ENCODE measurements at regions not wholly inside any gene's neighbourhood (a gene's known extent, or its start where the extent isn't known, plus 50 kb on each side); places are given as distances from the start of the nearest gene placed in this dataset.

GRCh38 chr6:153401751-153402150 is 270.7 kb upstream of the RGS17 start:
- DNase-seq (ENCODE audit: extremely low spot score) = no peak
- CTCF ChIA-PET = no interaction called here
- no peak for TF ChIP-seq L3MBTL2 (conservative IDR thresholded peaks at IDR 0.05)
- no peak for TF ChIP-seq CTBP1 (IDR thresholded peaks at IDR 0.05; ENCODE audit: borderline replicate concordance)
- no peak for TF ChIP-seq ELF4 (IDR thresholded peaks at IDR 0.05)
- TF ChIP-seq ARNT (IDR thresholded peaks at IDR 0.05) = no peak
- TF ChIP-seq LEF1 (IDR thresholded peaks at IDR 0.05; ENCODE audit: borderline replicate concordance) = no peak
- no peak for TF ChIP-seq TARDBP (IDR thresholded peaks at IDR 0.05)
- TF ChIP-seq HDGF (IDR thresholded peaks at IDR 0.05; ENCODE audit: borderline replicate concordance) = no peak
- no peak for TF ChIP-seq FOXM1 (IDR thresholded peaks at IDR 0.05; ENCODE audit: borderline replicate concordance)
- no peak for TF ChIP-seq SP1 (IDR thresholded peaks at IDR 0.05)
- TF ChIP-seq FOXA1 (IDR thresholded peaks at IDR 0.05) = no peak
- no peak for TF ChIP-seq ZNF384 (IDR thresholded peaks at IDR 0.05)
- TF ChIP-seq PKNOX1 (IDR thresholded peaks at IDR 0.05) = no peak
- no peak for TF ChIP-seq FOXK2 (IDR thresholded peaks at IDR 0.05)
- no peak for TF ChIP-seq SUZ12 (IDR thresholded peaks at IDR 0.05)
- TF ChIP-seq NFRKB (IDR thresholded peaks at IDR 0.05) = no peak
- POLR2A ChIA-PET = no interaction called here

GRCh38 chr6:153392156-153392555 is 261.1 kb upstream of the RGS17 start:
- no peak for TF ChIP-seq ARNT (IDR thresholded peaks at IDR 0.05)
- TF ChIP-seq FOXA1 (IDR thresholded peaks at IDR 0.05) = no peak
- TF ChIP-seq L3MBTL2 (conservative IDR thresholded peaks at IDR 0.05) = no peak
- no peak for TF ChIP-seq ZNF384 (IDR thresholded peaks at IDR 0.05)
- no peak for TF ChIP-seq SP1 (IDR thresholded peaks at IDR 0.05)
- no peak for TF ChIP-seq CTBP1 (IDR thresholded peaks at IDR 0.05; ENCODE audit: borderline replicate concordance)
- no peak for TF ChIP-seq FOXK2 (IDR thresholded peaks at IDR 0.05)
- no peak for TF ChIP-seq BHLHE40 (IDR thresholded peaks at IDR 0.05; ENCODE audit: borderline replicate concordance)
- no peak for TF ChIP-seq NFRKB (IDR thresholded peaks at IDR 0.05)
- no peak for TF ChIP-seq FOXM1 (IDR thresholded peaks at IDR 0.05; ENCODE audit: borderline replicate concordance)
- TF ChIP-seq PKNOX1 (IDR thresholded peaks at IDR 0.05) = no peak
- TF ChIP-seq ELF4 (IDR thresholded peaks at IDR 0.05) = no peak
- TF ChIP-seq LEF1 (IDR thresholded peaks at IDR 0.05; ENCODE audit: borderline replicate concordance) = no peak
- TF ChIP-seq HDGF (IDR thresholded peaks at IDR 0.05; ENCODE audit: borderline replicate concordance) = no peak
- no peak for TF ChIP-seq TARDBP (IDR thresholded peaks at IDR 0.05)
- TF ChIP-seq SUZ12 (IDR thresholded peaks at IDR 0.05) = no peak
- DNase-seq (ENCODE audit: extremely low spot score) = no peak
- POLR2A ChIA-PET = no interaction called here
- CTCF ChIA-PET = no interaction called here

GRCh38 chr6:153373869-153374268 is 242.8 kb upstream of the RGS17 start:
- ChIA-PET POLR2A (no interaction called here), CTCF (no interaction called here)
- TF ChIP-seq FOXA1 (IDR thresholded peaks at IDR 0.05) (no peak), BHLHE40 (IDR thresholded peaks at IDR 0.05; ENCODE audit: borderline replicate concordance) (no peak), CTBP1 (IDR thresholded peaks at IDR 0.05; ENCODE audit: borderline replicate concordance) (no peak), PKNOX1 (IDR thresholded peaks at IDR 0.05) (no peak), SUZ12 (IDR thresholded peaks at IDR 0.05) (no peak), FOXM1 (IDR thresholded peaks at IDR 0.05; ENCODE audit: borderline replicate concordance) (no peak), FOXK2 (IDR thresholded peaks at IDR 0.05) (no peak), SP1 (IDR thresholded peaks at IDR 0.05) (no peak), LEF1 (IDR thresholded peaks at IDR 0.05; ENCODE audit: borderline replicate concordance) (no peak), ZNF384 (IDR thresholded peaks at IDR 0.05) (no peak), L3MBTL2 (conservative IDR thresholded peaks at IDR 0.05) (no peak), ARNT (IDR thresholded peaks at IDR 0.05) (no peak), HDGF (IDR thresholded peaks at IDR 0.05; ENCODE audit: borderline replicate concordance) (no peak), ELF4 (IDR thresholded peaks at IDR 0.05) (no peak), NFRKB (IDR thresholded peaks at IDR 0.05) (no peak)
- DNase-seq (ENCODE audit: extremely low spot score) = no peak

GRCh38 chr6:153368131-153368530 is 237.0 kb upstream of the RGS17 start:
- POLR2A ChIA-PET = no interaction called here
- no peak for TF ChIP-seq NFRKB (IDR thresholded peaks at IDR 0.05)
- TF ChIP-seq ZNF384 (IDR thresholded peaks at IDR 0.05) = no peak
- TF ChIP-seq HDGF (IDR thresholded peaks at IDR 0.05; ENCODE audit: borderline replicate concordance) = no peak
- no peak for TF ChIP-seq SUZ12 (IDR thresholded peaks at IDR 0.05)
- no peak for TF ChIP-seq FOXM1 (IDR thresholded peaks at IDR 0.05; ENCODE audit: borderline replicate concordance)
- no peak for TF ChIP-seq ARNT (IDR thresholded peaks at IDR 0.05)
- no peak for TF ChIP-seq BHLHE40 (IDR thresholded peaks at IDR 0.05; ENCODE audit: borderline replicate concordance)
- TF ChIP-seq PKNOX1 (IDR thresholded peaks at IDR 0.05) = no peak
- no peak for TF ChIP-seq LEF1 (IDR thresholded peaks at IDR 0.05; ENCODE audit: borderline replicate concordance)
- no peak for TF ChIP-seq L3MBTL2 (conservative IDR thresholded peaks at IDR 0.05)
- no peak for TF ChIP-seq FOXA1 (IDR thresholded peaks at IDR 0.05)
- TF ChIP-seq SP1 (IDR thresholded peaks at IDR 0.05) = no peak
- TF ChIP-seq ELF4 (IDR thresholded peaks at IDR 0.05) = no peak
- TF ChIP-seq TARDBP (IDR thresholded peaks at IDR 0.05) = no peak

GRCh38 chr6:153367021-153367420 is 235.9 kb upstream of the RGS17 start:
- ChIA-PET CTCF (no interaction called here), POLR2A (no interaction called here)
- no peak for TF ChIP-seq HDGF (IDR thresholded peaks at IDR 0.05; ENCODE audit: borderline replicate concordance)
- TF ChIP-seq FOXM1 (IDR thresholded peaks at IDR 0.05; ENCODE audit: borderline replicate concordance) = no peak
- TF ChIP-seq LEF1 (IDR thresholded peaks at IDR 0.05; ENCODE audit: borderline replicate concordance) = no peak
- no peak for DNase-seq (ENCODE audit: extremely low spot score)

More at GRCh38 chr6:153368131-153368530, 237.0 kb upstream of the RGS17 start:
- DNase-seq (ENCODE audit: extremely low spot score) = no peak
- CTCF ChIA-PET = no interaction called here

All from HEK293T (cell line).